Body of pancreas (tissue), 4 donors: ENCODE measurements at regions not wholly inside any gene's neighbourhood (a gene's known extent, or its start where the extent isn't known, plus 50 kb on each side); places are given as distances from the start of the nearest gene placed in this dataset.

Experiments
- POLR2A ChIP-seq, 3 donors: fragments of 450-650 bp; IDR thresholded peaks; one replicate each; pipeline ENCODE4 v1.6.1; 2016; ENCODE audit warnings: antibody characterized with exemption in 3 of 3, mild to moderate bottlenecking in 2 of 3
- TF ChIP-seq, protein P1 (sequence below), 7 experiments: fragments of 450-650 bp in 4 of 7; fragments of 200-600 bp in 3 of 7; sonication (generic) in 3 of 7; IDR thresholded peaks; one replicate each; pipeline ENCODE4 v1.5.1; 2016 to 2019; ENCODE audit warnings: antibody characterized with exemption in 7 of 7

DNA sequence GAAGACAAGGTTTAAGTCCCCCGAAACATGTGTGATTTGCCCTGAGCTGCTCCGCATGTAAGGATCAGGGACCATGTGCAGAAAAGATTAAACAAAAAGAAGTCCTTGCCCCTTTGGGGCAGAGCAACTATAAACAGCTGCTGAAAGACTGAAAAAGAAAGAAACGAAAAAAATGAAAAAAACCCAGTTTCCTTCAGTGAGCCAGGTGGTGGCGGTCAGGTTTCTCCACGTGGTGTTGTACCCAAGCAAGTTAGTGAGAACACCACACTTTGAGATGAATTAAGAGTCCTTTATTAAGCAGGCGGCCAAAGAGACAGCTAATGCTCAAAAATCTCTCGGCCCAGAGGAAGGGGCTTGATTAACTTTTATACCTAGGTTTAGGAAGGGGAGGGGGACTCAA is 404.9 kb upstream of the SYT4 start:
- TF ChIP-seq, protein P1, sequence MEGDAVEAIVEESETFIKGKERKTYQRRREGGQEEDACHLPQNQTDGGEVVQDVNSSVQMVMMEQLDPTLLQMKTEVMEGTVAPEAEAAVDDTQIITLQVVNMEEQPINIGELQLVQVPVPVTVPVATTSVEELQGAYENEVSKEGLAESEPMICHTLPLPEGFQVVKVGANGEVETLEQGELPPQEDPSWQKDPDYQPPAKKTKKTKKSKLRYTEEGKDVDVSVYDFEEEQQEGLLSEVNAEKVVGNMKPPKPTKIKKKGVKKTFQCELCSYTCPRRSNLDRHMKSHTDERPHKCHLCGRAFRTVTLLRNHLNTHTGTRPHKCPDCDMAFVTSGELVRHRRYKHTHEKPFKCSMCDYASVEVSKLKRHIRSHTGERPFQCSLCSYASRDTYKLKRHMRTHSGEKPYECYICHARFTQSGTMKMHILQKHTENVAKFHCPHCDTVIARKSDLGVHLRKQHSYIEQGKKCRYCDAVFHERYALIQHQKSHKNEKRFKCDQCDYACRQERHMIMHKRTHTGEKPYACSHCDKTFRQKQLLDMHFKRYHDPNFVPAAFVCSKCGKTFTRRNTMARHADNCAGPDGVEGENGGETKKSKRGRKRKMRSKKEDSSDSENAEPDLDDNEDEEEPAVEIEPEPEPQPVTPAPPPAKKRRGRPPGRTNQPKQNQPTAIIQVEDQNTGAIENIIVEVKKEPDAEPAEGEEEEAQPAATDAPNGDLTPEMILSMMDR (IDR thresholded peaks at IDR 0.05) = no peak
- TF ChIP-seq POLR2A (IDR thresholded peaks at IDR 0.05) = no peak
